ENCODE measurements at regions not wholly inside any gene's neighbourhood (a gene's known extent, or its start where the extent isn't known, plus 50 kb on each side); places are given as distances from the start of the nearest gene placed in this dataset.

GRCh38 chr2:83665894-83666293 lies 793.2 kb downstream of the SUCLG1 start:
- no peak overlapping the region for H3K27ac ChIP-seq (ENCODE audit: low read depth in 2 of 2, low read length in 2 of 2)
- no peak overlapping the region for H3K4me3 ChIP-seq (ENCODE audit: low read length in 3 of 3)
- FAIRE-seq (no peak), DNase-seq (no peak)
- no peaks in the 10 kb centered on the region for H3K9me3 ChIP-seq (ENCODE audit: control insufficient read depth in 2 of 3, insufficient read depth in 1 of 3, low read length in 3 of 3)
- intact Hi-C loops (cut with DNase I): no loop called here
- H3K36me3 ChIP-seq (ENCODE audit: control insufficient read depth in 2 of 3, insufficient read depth in 3 of 3, low read length in 3 of 3): no peaks in the 10 kb centered on the region
- H3K9ac ChIP-seq (ENCODE audit: low read length in 3 of 3): no peak overlapping the region
- H3K27me3 ChIP-seq (ENCODE audit: control insufficient read depth, insufficient read depth, low read length): no peaks in the 10 kb centered on the region
- no peaks in the 10 kb centered on the region for H3K4me1 ChIP-seq (ENCODE audit: control insufficient read depth in 2 of 3, insufficient read depth in 2 of 3, low read depth in 1 of 3, low read length in 3 of 3)
- no peak for TF ChIP-seq CTCF (IDR thresholded peaks at IDR 0.05; ENCODE audit: borderline replicate concordance, extremely low read depth, insufficient read depth)

- Histone ChIP-seq H3K4me3 (ENCODE audit: low read length in 3 of 3) (no peak overlapping the region), H3K9ac (ENCODE audit: low read length in 3 of 3) (no peak overlapping the region), H3K27me3 (ENCODE audit: control insufficient read depth, insufficient read depth, low read length) (no peaks in the 10 kb centered on the region), H3K27ac (ENCODE audit: low read depth in 2 of 2, low read length in 2 of 2) (no peak overlapping the region), H3K36me3 (ENCODE audit: control insufficient read depth in 2 of 3, insufficient read depth in 3 of 3, low read length in 3 of 3) (no peaks in the 10 kb centered on the region), H3K9me3 (ENCODE audit: control insufficient read depth in 2 of 3, insufficient read depth in 1 of 3, low read length in 3 of 3) (no peaks in the 10 kb centered on the region), H3K4me1 (ENCODE audit: control insufficient read depth in 2 of 3, insufficient read depth in 2 of 3, low read depth in 1 of 3, low read length in 3 of 3) (no peaks in the 10 kb centered on the region)
- no peak for FAIRE-seq
- intact Hi-C loops (cut with DNase I): no loop called here
- TF ChIP-seq CTCF (IDR thresholded peaks at IDR 0.05; ENCODE audit: borderline replicate concordance, extremely low read depth, insufficient read depth): no peak
- DNase-seq: no peak
Observed at GRCh38 chr2:83665154-83665553, 793.9 kb downstream of the SUCLG1 start.

- FAIRE-seq (no peak), DNase-seq (no peak)
- no peaks in the 10 kb centered on the region for H3K27me3 ChIP-seq (ENCODE audit: control insufficient read depth, insufficient read depth, low read length)
- intact Hi-C loops (cut with DNase I): no loop called here
- no peak overlapping the region for H3K27ac ChIP-seq (ENCODE audit: low read depth in 2 of 2, low read length in 2 of 2)
- no peaks in the 10 kb centered on the region for H3K4me1 ChIP-seq (ENCODE audit: control insufficient read depth in 2 of 3, insufficient read depth in 2 of 3, low read depth in 1 of 3, low read length in 3 of 3)
- no peak overlapping the region for H3K9ac ChIP-seq (ENCODE audit: low read length in 3 of 3)
- H3K4me3 ChIP-seq (ENCODE audit: low read length in 3 of 3): no peak overlapping the region
- no peaks in the 10 kb centered on the region for H3K36me3 ChIP-seq (ENCODE audit: control insufficient read depth in 2 of 3, insufficient read depth in 3 of 3, low read length in 3 of 3)
- no peaks in the 10 kb centered on the region for H3K9me3 ChIP-seq (ENCODE audit: control insufficient read depth in 2 of 3, insufficient read depth in 1 of 3, low read length in 3 of 3)
- no peak for TF ChIP-seq CTCF (IDR thresholded peaks at IDR 0.05; ENCODE audit: borderline replicate concordance, extremely low read depth, insufficient read depth)
Observed at GRCh38 chr2:83661711-83662110, 797.4 kb downstream of the SUCLG1 start.

GRCh38 chr2:83654091-83654611 lies 804.9 kb downstream of the SUCLG1 start:
- DNase-seq (no peak), FAIRE-seq (no peak)
- intact Hi-C loops (cut with DNase I): no loop called here
- no peaks in the 10 kb centered on the region for H3K9me3 ChIP-seq (ENCODE audit: control insufficient read depth in 2 of 3, insufficient read depth in 1 of 3, low read length in 3 of 3)
- no peak overlapping the region for H3K27ac ChIP-seq (ENCODE audit: low read depth in 2 of 2, low read length in 2 of 2)
- H3K36me3 ChIP-seq (ENCODE audit: control insufficient read depth in 2 of 3, insufficient read depth in 3 of 3, low read length in 3 of 3): no peaks in the 10 kb centered on the region
- no peaks in the 10 kb centered on the region for H3K27me3 ChIP-seq (ENCODE audit: control insufficient read depth, insufficient read depth, low read length)
- H3K4me1 ChIP-seq (ENCODE audit: control insufficient read depth in 2 of 3, insufficient read depth in 2 of 3, low read depth in 1 of 3, low read length in 3 of 3): no peaks in the 10 kb centered on the region
- H3K4me3 ChIP-seq (ENCODE audit: low read length in 3 of 3): no peak overlapping the region
- no peak for TF ChIP-seq CTCF (IDR thresholded peaks at IDR 0.05; ENCODE audit: borderline replicate concordance, extremely low read depth, insufficient read depth)
- no peak overlapping the region for H3K9ac ChIP-seq (ENCODE audit: low read length in 3 of 3)
